Neural crest cell (in vitro differentiated cells): ENCODE measurements at regions not wholly inside any gene's neighbourhood (a gene's known extent, or its start where the extent isn't known, plus 50 kb on each side); places are given as distances from the start of the nearest gene placed in this dataset.

ENCODE experiments used
- DNase-seq: peaks from one replicate; pipeline ENCODE4 v3.0.0; 2021; ENCODE audit warnings: low read depth, mixed read lengths, low spot score
- H3K27ac Mint-ChIP-seq: one replicate; pipeline ENCODE4 v1.8.0; 2021; ENCODE audit warnings: mild to moderate bottlenecking, mixed read lengths; ENCODE audit not compliant: unreplicated experiment
- H3K27me3 Mint-ChIP-seq: 2 replicates; pipeline ENCODE4 v1.8.0; 2021; ENCODE audit warnings: low read depth, mild to moderate bottlenecking, mixed read lengths
- H3K36me3 Mint-ChIP-seq: 2 replicates; pipeline ENCODE4 v1.8.0; 2021; ENCODE audit warnings: low read depth, mild to moderate bottlenecking, mixed read lengths
- H3K4me1 Mint-ChIP-seq: 2 replicates; pipeline ENCODE4 v1.8.0; 2021; ENCODE audit warnings: mixed read lengths
- H3K4me3 Mint-ChIP-seq: one replicate; pipeline ENCODE4 v1.8.0; 2021; ENCODE audit warnings: mild to moderate bottlenecking, mixed read lengths
- H3K9me3 Mint-ChIP-seq: 2 replicates; pipeline ENCODE4 v1.8.0; 2021; ENCODE audit warnings: mixed read lengths
- CTCF ChIP-seq: fragments of 200-600 bp; sonication (generic); conservative IDR thresholded peaks from 2 replicates; pipeline ENCODE4 v1.5.0; 2021; ENCODE audit warnings: antibody characterized with exemption, mild to moderate bottlenecking

DNA sequence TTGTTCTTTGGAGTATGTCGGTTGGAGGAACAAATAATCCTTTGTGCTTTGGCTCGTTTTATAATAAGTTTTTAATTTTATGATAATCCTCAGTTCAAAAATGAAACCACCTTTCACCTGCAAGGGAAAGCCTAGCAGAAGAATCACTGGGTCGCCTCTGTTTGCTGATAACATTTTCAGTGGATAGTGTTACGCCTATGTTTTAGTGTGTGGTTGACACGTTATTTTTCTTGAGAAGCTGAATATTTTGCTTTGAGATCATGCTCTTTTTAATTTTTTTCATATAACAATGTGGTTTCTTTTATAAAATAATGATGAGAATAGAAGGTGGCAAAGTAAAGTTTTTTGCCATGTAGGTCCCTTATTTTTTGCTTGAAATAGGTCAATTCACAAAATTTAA is 172.7 kb upstream of the ZEB2 start:
- H3K4me1 Mint-ChIP-seq, result no peaks in the 10 kb centered on the region
- H3K9me3 Mint-ChIP-seq, result peaks cover 5% of the 10 kb centered on the region
- no peak overlapping the region for H3K27ac Mint-ChIP-seq
- no peaks in the 10 kb centered on the region for H3K27me3 Mint-ChIP-seq
- DNase-seq, result no peak
- no peaks in the 10 kb centered on the region for H3K36me3 Mint-ChIP-seq
- no peak overlapping the region for H3K4me3 Mint-ChIP-seq
- no peak for TF ChIP-seq CTCF

GRCh38 chr2:144690771-144691170 is 170.9 kb upstream of the ZEB2 start:
- Mint-ChIP-seq H3K4me1 (no peaks in the 10 kb centered on the region), H3K36me3 (no peaks in the 10 kb centered on the region), H3K9me3 (no peaks in the 10 kb centered on the region), H3K27ac (no peak overlapping the region), H3K4me3 (no peak overlapping the region), H3K27me3 (no peaks in the 10 kb centered on the region)
- no peak for DNase-seq
- TF ChIP-seq CTCF, result no peak

DNA sequence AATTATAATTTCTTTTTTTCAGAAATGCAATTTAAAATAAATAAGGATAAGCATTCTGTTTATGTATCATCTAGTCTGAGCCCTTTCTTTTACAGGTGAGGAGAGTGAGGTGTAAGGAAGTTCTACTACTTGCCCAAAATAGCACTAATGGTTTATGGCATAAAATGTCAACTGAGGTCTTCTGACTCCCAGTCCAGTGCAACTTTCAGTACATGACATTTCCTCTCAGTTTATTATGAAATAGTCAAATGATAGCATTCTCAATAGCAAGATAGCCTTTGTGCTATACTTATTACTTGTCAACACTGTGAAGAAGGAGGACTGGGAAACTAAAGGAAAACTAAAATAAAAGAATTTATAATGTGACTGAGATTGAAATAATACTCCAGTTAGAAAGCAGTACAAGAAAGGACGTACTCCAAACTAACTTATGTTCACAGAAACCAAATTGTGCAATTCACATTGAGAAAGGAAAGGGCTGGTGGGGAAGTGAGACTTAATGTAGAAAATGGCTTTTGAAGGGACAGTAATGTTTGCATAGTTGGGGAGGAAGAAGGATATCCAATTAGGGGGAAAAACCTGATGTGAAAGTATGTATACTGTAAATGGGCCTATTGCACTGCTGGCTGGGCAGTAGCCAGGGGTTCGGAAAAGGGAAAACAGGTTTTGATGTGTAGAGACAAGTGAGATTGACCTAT is 166.7 kb upstream of the ZEB2 start:
- TF ChIP-seq CTCF, result no peak
- Mint-ChIP-seq H3K4me1 (peaks cover 6% of the 10 kb centered on the region), H3K36me3 (no peaks in the 10 kb centered on the region), H3K4me3 (no peak overlapping the region), H3K9me3 (no peaks in the 10 kb centered on the region), H3K27ac (no peak overlapping the region), H3K27me3 (no peaks in the 10 kb centered on the region)
- DNase-seq, result no peak

DNA sequence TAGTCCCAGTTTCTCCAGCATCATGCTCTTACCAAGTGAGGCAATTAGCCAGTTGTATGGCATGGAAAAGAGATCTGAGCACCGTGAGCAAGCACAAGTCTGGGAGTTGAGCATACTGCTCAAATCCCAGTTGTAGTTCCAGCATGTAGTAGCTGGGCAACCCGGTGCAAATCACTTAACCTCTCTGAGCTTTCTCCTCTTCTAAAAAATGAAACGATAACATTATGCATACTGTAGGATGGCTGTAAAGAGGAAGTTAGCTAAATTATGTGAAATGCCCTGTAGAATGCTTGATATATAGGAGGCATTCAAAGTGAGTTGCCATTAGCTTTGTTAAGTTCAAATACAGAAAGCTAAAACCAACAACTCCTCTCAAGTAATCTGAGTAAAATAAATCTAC is 164.0 kb upstream of the ZEB2 start:
- no peak overlapping the region for H3K4me3 Mint-ChIP-seq
- no peaks in the 10 kb centered on the region for H3K27me3 Mint-ChIP-seq
- peaks cover 6% of the 10 kb centered on the region for H3K4me1 Mint-ChIP-seq
- H3K27ac Mint-ChIP-seq, result no peak overlapping the region
- no peaks in the 10 kb centered on the region for H3K9me3 Mint-ChIP-seq
- TF ChIP-seq CTCF, result no peak
- no peak for DNase-seq
- H3K36me3 Mint-ChIP-seq, result no peaks in the 10 kb centered on the region

DNA sequence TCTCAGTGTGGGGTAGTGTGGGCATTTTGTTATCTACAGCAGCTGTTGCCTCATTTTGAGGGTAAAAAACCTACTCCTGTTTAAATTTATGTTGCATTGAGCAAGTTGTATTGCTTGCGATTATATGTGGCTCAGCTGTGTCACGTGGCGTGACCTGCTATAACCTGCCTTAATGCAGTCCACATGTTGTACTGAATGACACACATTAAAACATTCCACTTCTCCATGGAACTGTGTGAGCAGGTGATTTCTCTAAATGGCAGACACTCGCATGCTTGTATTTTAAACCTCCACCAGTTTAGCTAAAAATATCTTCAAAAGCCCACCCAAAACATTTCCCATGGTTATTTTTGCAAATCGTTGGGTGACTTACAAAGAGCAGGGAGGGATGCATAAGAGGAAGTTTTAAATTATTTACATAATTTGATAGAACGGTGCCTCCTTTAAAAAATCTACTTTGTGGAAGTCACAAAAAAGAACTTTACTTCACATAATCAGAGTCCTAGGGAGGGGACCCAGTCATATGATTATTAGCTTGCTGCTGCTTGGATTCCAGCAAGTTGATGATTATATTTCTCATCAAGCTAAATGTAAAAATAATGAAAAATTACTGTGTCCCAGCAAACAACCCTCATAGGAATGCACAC is 163.3 kb upstream of the ZEB2 start:
- H3K27ac Mint-ChIP-seq, result no peak overlapping the region
- no peaks in the 10 kb centered on the region for H3K27me3 Mint-ChIP-seq
- H3K9me3 Mint-ChIP-seq, result no peaks in the 10 kb centered on the region
- peaks cover 6% of the 10 kb centered on the region for H3K4me1 Mint-ChIP-seq
- no peak overlapping the region for H3K4me3 Mint-ChIP-seq
- no peak for DNase-seq
- no peaks in the 10 kb centered on the region for H3K36me3 Mint-ChIP-seq
- TF ChIP-seq CTCF, result no peak
